Keratinocyte (primary cell): ENCODE measurements at regions not wholly inside any gene's neighbourhood (a gene's known extent, or its start where the extent isn't known, plus 50 kb on each side); places are given as distances from the start of the nearest gene placed in this dataset.

Experiments
- DNase-seq: peaks from one replicate; pipeline ENCODE4 v3.0.0-alpha.2; 2011; ENCODE audit warnings: low read depth, missing footprints, low spot score
- FAIRE-seq: peaks from 2 replicates; lab custom pipeline; 2011; peaks lifted over from hg19 to GRCh38; lab: Jason Lieb, UNC
- H2AFZ ChIP-seq: 2 replicates; pipeline ENCODE4 v1.6.0; 2012; ENCODE audit warnings: low read length, control low read depth, inconsistent platforms; ENCODE audit not compliant: control insufficient read depth
- H3K27ac ChIP-seq: 2 replicates; pipeline ENCODE4 v1.5.1; 2011; ENCODE audit warnings: low read length; ENCODE audit not compliant: control insufficient read depth, insufficient read depth
- H3K27me3 ChIP-seq: 3 replicates; pipeline ENCODE4 v1.6.0; 2011; ENCODE audit warnings: low read length; ENCODE audit not compliant: control insufficient read depth, insufficient read depth; ENCODE audit errors: extremely low read depth
- H3K36me3 ChIP-seq, 2 experiments: 2 replicates in 1 of 2; 3 replicates in 1 of 2; pipeline ENCODE4 v1.5.1; 2011; ENCODE audit warnings: low read length in 2 of 2, mild to moderate bottlenecking in 1 of 2; ENCODE audit not compliant: control insufficient read depth in 2 of 2, insufficient read depth in 2 of 2; ENCODE audit errors: extremely low read depth in 1 of 2
- H3K4me1 ChIP-seq: 3 replicates; pipeline ENCODE4 v1.5.1; 2011; ENCODE audit warnings: low read length; ENCODE audit not compliant: control insufficient read depth, insufficient read depth; ENCODE audit errors: extremely low read depth
- H3K4me2 ChIP-seq: 3 replicates; pipeline ENCODE4 v1.6.0; 2011; ENCODE audit warnings: low read depth, low read length; ENCODE audit not compliant: control insufficient read depth, insufficient read depth; ENCODE audit errors: extremely low read depth
- H3K4me3 ChIP-seq, 3 experiments: fragments of 200-600 bp in 1 of 3; sonication (generic) in 1 of 3; 2 replicates in 2 of 3; 3 replicates in 1 of 3; pipeline ENCODE4 v1.5.1; 2011 to 2016; ENCODE audit warnings: low read length in 3 of 3, mild to moderate bottlenecking in 3 of 3, control low read depth in 2 of 3, inconsistent platforms in 1 of 3, low read depth in 1 of 3, mixed read lengths in 1 of 3, mixed run types in 1 of 3, moderate library complexity in 1 of 3; ENCODE audit not compliant: control insufficient read depth in 2 of 3, insufficient read depth in 2 of 3; ENCODE audit errors: extremely low read depth in 1 of 3
- H3K79me2 ChIP-seq: 2 replicates; pipeline ENCODE4 v1.6.0; 2012; ENCODE audit warnings: low read length; ENCODE audit not compliant: control insufficient read depth, insufficient read depth
- H3K9ac ChIP-seq: 3 replicates; pipeline ENCODE4 v1.6.0; 2011; ENCODE audit warnings: low read length; ENCODE audit not compliant: control insufficient read depth, insufficient read depth; ENCODE audit errors: extremely low read depth
- H3K9me1 ChIP-seq: 3 replicates; pipeline ENCODE4 v1.6.0; 2011; ENCODE audit warnings: low read length; ENCODE audit not compliant: control insufficient read depth, insufficient read depth; ENCODE audit errors: extremely low read depth
- H3K9me3 ChIP-seq: 2 replicates; pipeline ENCODE4 v1.5.1; 2012; ENCODE audit warnings: low read depth, low read length; ENCODE audit not compliant: control insufficient read depth
- H4K20me1 ChIP-seq: 3 replicates; pipeline ENCODE4 v1.6.0; 2011; ENCODE audit warnings: low read length; ENCODE audit not compliant: control insufficient read depth, insufficient read depth; ENCODE audit errors: extremely low read depth
- EZH2 ChIP-seq: IDR thresholded peaks from one replicate; pipeline ENCODE4 v1.6.1; 2012; ENCODE audit warnings: inconsistent platforms, mild to moderate bottlenecking, low read length, moderate library complexity
- dilution Hi-C: fragments of 300-500 bp; cut with MboI; formaldehyde crosslinking; loops from one replicate; pipeline ENCODE4 v1.7.0; 2020; ENCODE audit warnings: low sequenced_read_pairs; ENCODE audit not compliant: extremely low pct_ligation_motif_present
- TF ChIP-seq, protein P1 (sequence below), 3 experiments: IDR thresholded peaks in 1 of 3; conservative IDR thresholded peaks in 1 of 3; optimal IDR thresholded peaks in 1 of 3; 2 replicates in 2 of 3; 3 replicates in 1 of 3; pipeline versions ENCODE3 to v1.5.1; 2011; ENCODE audit warnings: low read length in 3 of 3, mild to moderate bottlenecking in 3 of 3, moderate library complexity in 2 of 3, control low read depth in 1 of 3, inconsistent platforms in 1 of 3; ENCODE audit not compliant: insufficient read depth in 2 of 3; ENCODE audit errors: extremely low read depth in 1 of 3

DNA sequence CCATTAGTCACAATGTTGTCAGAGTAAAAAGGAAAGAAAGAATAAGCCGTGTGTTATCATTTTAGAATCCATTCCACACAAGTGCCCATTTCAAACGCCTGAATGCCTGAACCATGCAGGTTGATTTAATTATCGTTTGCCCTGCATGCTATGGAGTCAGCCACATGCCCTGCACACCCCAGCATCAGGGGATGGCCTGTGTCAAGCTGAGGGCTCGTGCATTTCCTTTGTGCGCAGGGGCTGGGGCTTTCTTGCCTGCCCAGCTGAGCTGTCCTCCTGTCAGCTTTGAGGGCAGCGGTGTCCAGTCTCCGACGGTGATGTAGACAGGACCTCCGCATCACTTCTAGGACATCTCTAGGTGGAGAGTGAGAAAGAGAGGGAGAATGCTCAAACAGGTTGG, 200.4 kb downstream of the TSN start:
- H3K4me2 ChIP-seq, result no peak overlapping the region
- H3K9me1 ChIP-seq, result no peaks in the 10 kb centered on the region
- no peak overlapping the region for H3K9ac ChIP-seq
- H3K27ac ChIP-seq, result no peak overlapping the region
- DNase-seq (no peak), FAIRE-seq (no peak)
- H2AFZ ChIP-seq, result no peak overlapping the region
- no peaks in the 10 kb centered on the region for H3K4me1 ChIP-seq
- H3K36me3 ChIP-seq, result no peaks in the 10 kb centered on the region
- no peaks in the 10 kb centered on the region for H3K79me2 ChIP-seq
- TF ChIP-seq, protein P1, sequence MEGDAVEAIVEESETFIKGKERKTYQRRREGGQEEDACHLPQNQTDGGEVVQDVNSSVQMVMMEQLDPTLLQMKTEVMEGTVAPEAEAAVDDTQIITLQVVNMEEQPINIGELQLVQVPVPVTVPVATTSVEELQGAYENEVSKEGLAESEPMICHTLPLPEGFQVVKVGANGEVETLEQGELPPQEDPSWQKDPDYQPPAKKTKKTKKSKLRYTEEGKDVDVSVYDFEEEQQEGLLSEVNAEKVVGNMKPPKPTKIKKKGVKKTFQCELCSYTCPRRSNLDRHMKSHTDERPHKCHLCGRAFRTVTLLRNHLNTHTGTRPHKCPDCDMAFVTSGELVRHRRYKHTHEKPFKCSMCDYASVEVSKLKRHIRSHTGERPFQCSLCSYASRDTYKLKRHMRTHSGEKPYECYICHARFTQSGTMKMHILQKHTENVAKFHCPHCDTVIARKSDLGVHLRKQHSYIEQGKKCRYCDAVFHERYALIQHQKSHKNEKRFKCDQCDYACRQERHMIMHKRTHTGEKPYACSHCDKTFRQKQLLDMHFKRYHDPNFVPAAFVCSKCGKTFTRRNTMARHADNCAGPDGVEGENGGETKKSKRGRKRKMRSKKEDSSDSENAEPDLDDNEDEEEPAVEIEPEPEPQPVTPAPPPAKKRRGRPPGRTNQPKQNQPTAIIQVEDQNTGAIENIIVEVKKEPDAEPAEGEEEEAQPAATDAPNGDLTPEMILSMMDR (optimal IDR thresholded peaks at IDR 0.05 in 1 of 3, IDR thresholded peaks at IDR 0.05 in 1 of 3, conservative IDR thresholded peaks at IDR 0.05 in 1 of 3; ENCODE audit: extremely low read depth in 1 of 3, insufficient read depth in 2 of 3, low read length in 3 of 3), result no peak
- TF ChIP-seq EZH2, result no peak
- no peaks in the 10 kb centered on the region for H3K27me3 ChIP-seq
- dilution Hi-C loops, result no loop called here
- H3K9me3 ChIP-seq, result no peaks in the 10 kb centered on the region
- H4K20me1 ChIP-seq, result no peaks in the 10 kb centered on the region
- no peak overlapping the region for H3K4me3 ChIP-seq

DNA sequence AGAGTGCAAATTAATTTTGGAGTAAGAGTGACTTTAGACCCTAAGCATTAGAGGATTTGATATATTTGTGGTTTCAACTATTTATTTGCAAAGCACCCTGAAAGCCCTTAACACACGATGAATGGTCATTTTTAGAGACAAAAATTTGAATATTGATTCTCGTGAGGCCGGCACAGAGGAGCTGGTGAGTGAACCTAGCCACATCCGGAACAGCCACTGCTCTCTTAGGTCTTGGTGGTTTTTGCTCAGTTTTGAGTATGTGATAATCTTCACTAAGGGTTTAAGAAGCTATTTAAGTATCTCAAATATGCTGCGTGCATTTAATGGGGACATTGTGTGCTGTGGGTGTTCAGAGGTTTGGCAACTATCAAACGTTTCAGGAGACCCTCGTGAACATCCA, 204.8 kb downstream of the TSN start:
- no peak overlapping the region for H2AFZ ChIP-seq
- H3K4me2 ChIP-seq, result no peak overlapping the region
- TF ChIP-seq, protein P1 (optimal IDR thresholded peaks at IDR 0.05 in 1 of 3, IDR thresholded peaks at IDR 0.05 in 1 of 3, conservative IDR thresholded peaks at IDR 0.05 in 1 of 3; ENCODE audit: extremely low read depth in 1 of 3, insufficient read depth in 2 of 3, low read length in 3 of 3), result no peak
- no peak for TF ChIP-seq EZH2
- H3K79me2 ChIP-seq, result no peaks in the 10 kb centered on the region
- no peak overlapping the region for H3K4me3 ChIP-seq
- H3K9me1 ChIP-seq, result no peaks in the 10 kb centered on the region
- H3K27ac ChIP-seq, result no peak overlapping the region
- no peaks in the 10 kb centered on the region for H3K9me3 ChIP-seq
- no peaks in the 10 kb centered on the region for H4K20me1 ChIP-seq
- no peaks in the 10 kb centered on the region for H3K36me3 ChIP-seq
- DNase-seq (no peak), FAIRE-seq (no peak)
- dilution Hi-C loops, result no loop called here
- no peaks in the 10 kb centered on the region for H3K27me3 ChIP-seq
- no peak overlapping the region for H3K9ac ChIP-seq
- H3K4me1 ChIP-seq, result no peaks in the 10 kb centered on the region
